GM19438 (cell line): ENCODE measurements at regions not wholly inside any gene's neighbourhood (a gene's known extent, or its start where the extent isn't known, plus 50 kb on each side); places are given as distances from the start of the nearest gene placed in this dataset.
"Not testable (repeated sequence)": the region's sequence is repeated elsewhere in the genome, so short reads cannot be mapped to it uniquely, and the experiment has no call there.

ENCODE experiments used
- ATAC-seq: cut with Tn5 transposase; IDR thresholded peaks from one replicate; pipeline ENCODE4 v1.9.1; 2021; ENCODE audit warnings: low read depth; ENCODE audit not compliant: unreplicated experiment

- no peak for ATAC-seq
Measured at GRCh38 chr20:48448666-48449600, 378.9 kb downstream of the PREX1 start.

GRCh38 chr20:48447456-48447855, 380.3 kb downstream of the PREX1 start:
- ATAC-seq, result no peak

- ATAC-seq, result no peak
Measured at GRCh38 chr20:48445827-48446226, 382.0 kb downstream of the PREX1 start.

GRCh38 chr20:48444249-48444648, 383.6 kb downstream of the PREX1 start:
- no peak for ATAC-seq

GRCh38 chr20:48440916-48441315, 386.9 kb downstream of the PREX1 start:
- ATAC-seq, result no peak

- not testable (repeated sequence) for ATAC-seq
Measured at GRCh38 chr20:48440261-48440660, 387.5 kb downstream of the PREX1 start.

GRCh38 chr20:48437146-48437545, 390.7 kb downstream of the PREX1 start:
- ATAC-seq, result no peak

- ATAC-seq, result not testable (repeated sequence)
Measured at GRCh38 chr20:48436609-48437008, 391.2 kb downstream of the PREX1 start.

GRCh38 chr20:48433178-48433577, 394.6 kb downstream of the PREX1 start:
- no peak for ATAC-seq

- ATAC-seq, result no peak
Measured at GRCh38 chr20:48432494-48432832, 395.3 kb downstream of the PREX1 start.

- ATAC-seq, result no peak
Measured at GRCh38 chr20:48431653-48432493, 395.9 kb downstream of the PREX1 start.

- no peak for ATAC-seq
Measured at GRCh38 chr20:48426630-48427029, 401.2 kb downstream of the PREX1 start.

- no peak for ATAC-seq
Measured at GRCh38 chr20:48425817-48426612, 401.8 kb downstream of the PREX1 start.

GRCh38 chr20:48425321-48425720, 402.5 kb downstream of the PREX1 start:
- ATAC-seq, result no peak

GRCh38 chr20:48422242-48422960, 405.4 kb downstream of the PREX1 start:
- no peak for ATAC-seq

GRCh38 chr20:48421547-48421946, 406.3 kb downstream of the PREX1 start:
- no peak for ATAC-seq

GRCh38 chr20:48420176-48420575, 407.6 kb downstream of the PREX1 start:
- ATAC-seq, result no peak

GRCh38 chr20:48419173-48419572, 408.6 kb downstream of the PREX1 start:
- ATAC-seq, result no peak

- ATAC-seq, result no peak
Measured at GRCh38 chr20:48416002-48416401, 411.8 kb downstream of the PREX1 start.

- ATAC-seq, result no peak
Measured at GRCh38 chr20:48414786-48415185, 413.0 kb downstream of the PREX1 start.
